ENCODE measurements at regions not wholly inside any gene's neighbourhood (a gene's known extent, or its start where the extent isn't known, plus 50 kb on each side); places are given as distances from the start of the nearest gene placed in this dataset.

DNA sequence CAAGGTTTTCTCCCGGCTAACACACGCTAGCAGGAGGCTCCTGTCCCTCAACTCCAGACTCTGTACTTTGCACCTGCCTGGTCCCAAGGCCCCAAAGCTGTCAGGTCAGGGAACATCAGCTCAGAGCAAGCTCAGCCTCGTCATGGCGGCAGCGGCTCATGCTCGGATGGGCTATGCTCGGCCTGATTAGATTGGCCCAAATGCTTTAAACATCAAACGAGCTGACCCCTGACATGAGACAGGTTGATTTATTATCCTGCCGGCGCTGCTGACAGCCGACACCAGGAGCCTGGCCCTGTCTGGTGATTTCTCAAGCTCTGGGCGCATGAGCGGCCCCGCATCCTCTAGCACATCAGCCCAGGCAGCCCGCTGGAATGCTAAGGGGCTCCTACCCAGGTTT, 436.4 kb downstream of the EIPR1 start:
- Histone ChIP-seq H3K4me3 (ENCODE audit: insufficient read depth in 1 of 2, low read depth in 1 of 2, low read length in 2 of 2) (no peak overlapping the region), H2BK15ac (ENCODE audit: low read depth, poor library complexity, severe bottlenecking) (no peak overlapping the region), H3K23ac (ENCODE audit: low read length in 2 of 2) (no peak overlapping the region), H4K8ac (ENCODE audit: low read length) (no peak overlapping the region), H3K9ac (ENCODE audit: low read length) (no peak overlapping the region), H3K4me1 (ENCODE audit: control insufficient read depth, insufficient read depth, low read depth, low read length) (no peaks in the 10 kb centered on the region), H3K27me3 (ENCODE audit: control insufficient read depth in 1 of 2, insufficient read depth in 1 of 2, low read length in 2 of 2) (no peaks in the 10 kb centered on the region), H3K4me2 (ENCODE audit: low read length, poor library complexity, severe bottlenecking) (no peak overlapping the region), H3K14ac (ENCODE audit: low read length in 2 of 2) (no peak overlapping the region), H4K91ac (ENCODE audit: low read length) (no peak overlapping the region), H2BK12ac (ENCODE audit: low read length in 2 of 2) (no peak overlapping the region), H2AK5ac (ENCODE audit: low read length, severe bottlenecking) (no peak overlapping the region), H3K36me3 (ENCODE audit: control insufficient read depth in 1 of 2, insufficient read depth in 2 of 2, low read depth in 1 of 2, low read length in 2 of 2) (no peaks in the 10 kb centered on the region), H3K79me1 (replicated peaks; ENCODE audit: low read length, poor library complexity, severe bottlenecking) (no peaks in the 10 kb centered on the region), H3K4ac (ENCODE audit: low read depth in 1 of 2, low read length in 2 of 2) (no peak overlapping the region), H3K9me3 (ENCODE audit: control insufficient read depth, low read length) (peaks cover 6% of the 10 kb centered on the region), H2AFZ (ENCODE audit: low read depth, low read length) (no peak overlapping the region), H2BK120ac (ENCODE audit: low read depth, low read length) (no peak overlapping the region), H3K18ac (ENCODE audit: low read depth in 1 of 2, low read length in 2 of 2) (no peak overlapping the region), H3K27ac (ENCODE audit: low read length, poor library complexity, severe bottlenecking) (no peak overlapping the region), H2BK5ac (ENCODE audit: low read depth, low read length, poor library complexity, severe bottlenecking) (no peak overlapping the region)
- DNase-seq, result no peak
- WGBS, result 65% methylated on average over 15 of the region's 15 CpGs

DNA sequence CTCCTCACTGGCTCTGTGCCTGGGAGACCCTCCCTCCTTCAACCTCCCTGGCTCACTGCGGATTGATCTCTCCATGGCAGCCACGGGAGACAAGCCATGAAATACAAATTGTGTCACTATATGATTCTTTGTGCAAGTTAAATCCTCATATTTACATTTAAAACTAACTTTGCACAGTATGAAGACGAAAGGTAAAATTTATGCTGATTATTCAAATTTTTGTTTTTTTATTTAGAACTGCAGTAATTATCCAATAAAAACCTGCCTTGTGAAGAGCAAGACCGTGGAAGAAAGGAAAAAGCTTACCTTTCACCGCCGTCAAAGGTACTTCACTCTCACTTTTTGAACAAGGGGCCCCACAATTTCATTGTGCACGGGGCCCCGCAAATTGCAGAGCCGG, 436.9 kb downstream of the EIPR1 start:
- no peak overlapping the region for H2BK120ac ChIP-seq (ENCODE audit: low read depth, low read length)
- no peak overlapping the region for H4K91ac ChIP-seq (ENCODE audit: low read length)
- no peak overlapping the region for H2AFZ ChIP-seq (ENCODE audit: low read depth, low read length)
- H2BK5ac ChIP-seq (ENCODE audit: low read depth, low read length, poor library complexity, severe bottlenecking), result no peak overlapping the region
- no peak overlapping the region for H3K9ac ChIP-seq (ENCODE audit: low read length)
- H3K4me1 ChIP-seq (ENCODE audit: control insufficient read depth, insufficient read depth, low read depth, low read length), result no peaks in the 10 kb centered on the region
- no peak overlapping the region for H3K23ac ChIP-seq (ENCODE audit: low read length in 2 of 2)
- no peak overlapping the region for H3K4me2 ChIP-seq (ENCODE audit: low read length, poor library complexity, severe bottlenecking)
- H3K9me3 ChIP-seq (ENCODE audit: control insufficient read depth, low read length), result peaks cover 6% of the 10 kb centered on the region
- H3K27ac ChIP-seq (ENCODE audit: low read length, poor library complexity, severe bottlenecking), result no peak overlapping the region
- H4K8ac ChIP-seq (ENCODE audit: low read length), result no peak overlapping the region
- WGBS, result 93% methylated on average over 6 of the region's 9 CpGs
- H3K79me1 ChIP-seq (replicated peaks; ENCODE audit: low read length, poor library complexity, severe bottlenecking), result no peaks in the 10 kb centered on the region
- H3K36me3 ChIP-seq (ENCODE audit: control insufficient read depth in 1 of 2, insufficient read depth in 2 of 2, low read depth in 1 of 2, low read length in 2 of 2), result no peaks in the 10 kb centered on the region
- no peak for DNase-seq
- H2AK5ac ChIP-seq (ENCODE audit: low read length, severe bottlenecking), result no peak overlapping the region
- H3K27me3 ChIP-seq (ENCODE audit: control insufficient read depth in 1 of 2, insufficient read depth in 1 of 2, low read length in 2 of 2), result no peaks in the 10 kb centered on the region
- H2BK15ac ChIP-seq (ENCODE audit: low read depth, poor library complexity, severe bottlenecking), result no peak overlapping the region
- no peak overlapping the region for H2BK12ac ChIP-seq (ENCODE audit: low read length in 2 of 2)
- H3K14ac ChIP-seq (ENCODE audit: low read length in 2 of 2), result no peak overlapping the region
- no peak overlapping the region for H3K18ac ChIP-seq (ENCODE audit: low read depth in 1 of 2, low read length in 2 of 2)
- no peak overlapping the region for H3K4ac ChIP-seq (ENCODE audit: low read depth in 1 of 2, low read length in 2 of 2)
- no peak overlapping the region for H3K4me3 ChIP-seq (ENCODE audit: insufficient read depth in 1 of 2, low read depth in 1 of 2, low read length in 2 of 2)

DNA sequence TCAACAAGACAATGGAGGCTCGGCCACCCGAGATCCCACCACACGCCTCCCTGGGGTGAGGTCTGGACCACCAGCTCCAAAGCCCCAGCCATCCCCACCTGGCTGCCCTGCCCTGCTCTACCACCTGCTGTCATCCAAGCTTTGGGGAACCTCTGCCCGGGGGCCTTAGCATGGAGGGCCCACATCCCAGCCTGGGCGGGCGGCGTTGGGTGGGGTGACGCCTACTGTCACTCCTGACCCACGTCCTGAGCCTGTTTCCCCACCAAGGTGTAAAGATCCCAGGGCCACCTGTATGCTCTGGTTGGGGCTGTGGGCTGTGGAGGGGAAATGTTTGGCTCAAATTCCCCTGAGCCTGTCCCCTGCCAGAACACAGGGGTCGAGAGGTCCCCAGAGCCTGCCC, 437.6 kb downstream of the EIPR1 start:
- Histone ChIP-seq H3K79me1 (replicated peaks; ENCODE audit: low read length, poor library complexity, severe bottlenecking) (no peaks in the 10 kb centered on the region), H3K9me3 (ENCODE audit: control insufficient read depth, low read length) (peaks cover 5% of the 10 kb centered on the region), H2BK5ac (ENCODE audit: low read depth, low read length, poor library complexity, severe bottlenecking) (no peak overlapping the region), H2BK15ac (ENCODE audit: low read depth, poor library complexity, severe bottlenecking) (no peak overlapping the region), H3K36me3 (ENCODE audit: control insufficient read depth in 1 of 2, insufficient read depth in 2 of 2, low read depth in 1 of 2, low read length in 2 of 2) (no peaks in the 10 kb centered on the region), H3K27ac (ENCODE audit: low read length, poor library complexity, severe bottlenecking) (no peak overlapping the region), H3K4me1 (ENCODE audit: control insufficient read depth, insufficient read depth, low read depth, low read length) (no peaks in the 10 kb centered on the region), H3K14ac (ENCODE audit: low read length in 2 of 2) (no peak overlapping the region), H3K4me2 (ENCODE audit: low read length, poor library complexity, severe bottlenecking) (no peak overlapping the region), H3K4ac (ENCODE audit: low read depth in 1 of 2, low read length in 2 of 2) (no peak overlapping the region), H2AFZ (ENCODE audit: low read depth, low read length) (no peak overlapping the region), H3K9ac (ENCODE audit: low read length) (no peak overlapping the region), H2BK12ac (ENCODE audit: low read length in 2 of 2) (no peak overlapping the region), H3K18ac (ENCODE audit: low read depth in 1 of 2, low read length in 2 of 2) (no peak overlapping the region), H4K8ac (ENCODE audit: low read length) (no peak overlapping the region), H4K91ac (ENCODE audit: low read length) (no peak overlapping the region), H3K27me3 (ENCODE audit: control insufficient read depth in 1 of 2, insufficient read depth in 1 of 2, low read length in 2 of 2) (no peaks in the 10 kb centered on the region), H2AK5ac (ENCODE audit: low read length, severe bottlenecking) (no peak overlapping the region), H3K4me3 (ENCODE audit: insufficient read depth in 1 of 2, low read depth in 1 of 2, low read length in 2 of 2) (no peak overlapping the region), H2BK120ac (ENCODE audit: low read depth, low read length) (no peak overlapping the region), H3K23ac (ENCODE audit: low read length in 2 of 2) (no peak overlapping the region)
- no peak for DNase-seq
- 86% methylated on average over 10 of the region's 10 CpGs for WGBS

DNA sequence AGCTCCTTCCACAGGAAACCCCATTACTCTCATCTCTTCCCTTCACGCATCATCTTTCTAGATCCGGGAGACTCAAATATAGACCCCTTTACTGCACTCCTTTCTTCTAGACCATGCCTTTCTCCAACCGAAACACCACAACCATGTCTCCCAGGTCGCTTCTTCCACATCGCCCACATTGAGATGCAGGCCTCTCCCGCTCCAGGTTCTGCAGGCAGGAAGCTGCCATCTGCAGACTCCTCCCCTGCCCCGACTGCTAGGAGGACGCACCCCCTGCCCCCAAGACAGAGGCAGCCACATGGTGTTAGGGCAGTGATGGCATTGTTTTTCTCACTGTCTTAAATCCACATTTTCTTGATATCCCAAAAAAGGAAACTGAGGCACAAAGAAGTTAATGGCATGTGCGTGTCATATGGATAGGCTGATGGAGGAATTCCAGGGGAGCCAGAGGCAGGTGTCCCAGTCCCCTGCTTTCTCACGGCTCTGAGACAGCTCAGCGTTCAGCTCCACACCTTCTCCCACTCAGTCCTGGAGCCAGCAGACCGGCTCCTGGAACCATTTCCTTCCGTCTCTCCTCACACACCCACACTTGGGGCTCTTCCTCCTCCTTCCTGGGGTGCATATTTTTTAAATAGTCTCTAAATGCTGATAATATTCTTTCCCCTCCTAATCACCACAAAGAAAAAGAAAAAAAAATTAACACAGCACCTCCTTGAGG, 438.4 kb downstream of the EIPR1 start:
- H2BK5ac ChIP-seq (ENCODE audit: low read depth, low read length, poor library complexity, severe bottlenecking), result no peak overlapping the region
- no peak overlapping the region for H3K9ac ChIP-seq (ENCODE audit: low read length)
- WGBS, result 80% methylated on average over 12 of the region's 13 CpGs
- no peaks in the 10 kb centered on the region for H3K36me3 ChIP-seq (ENCODE audit: control insufficient read depth in 1 of 2, insufficient read depth in 2 of 2, low read depth in 1 of 2, low read length in 2 of 2)
- no peak overlapping the region for H3K18ac ChIP-seq (ENCODE audit: low read depth in 1 of 2, low read length in 2 of 2)
- H2BK15ac ChIP-seq (ENCODE audit: low read depth, poor library complexity, severe bottlenecking), result no peak overlapping the region
- no peak overlapping the region for H3K4me3 ChIP-seq (ENCODE audit: insufficient read depth in 1 of 2, low read depth in 1 of 2, low read length in 2 of 2)
- no peak overlapping the region for H3K23ac ChIP-seq (ENCODE audit: low read length in 2 of 2)
- no peaks in the 10 kb centered on the region for H3K4me1 ChIP-seq (ENCODE audit: control insufficient read depth, insufficient read depth, low read depth, low read length)
- H3K4me2 ChIP-seq (ENCODE audit: low read length, poor library complexity, severe bottlenecking), result no peak overlapping the region
- no peak overlapping the region for H3K27ac ChIP-seq (ENCODE audit: low read length, poor library complexity, severe bottlenecking)
- no peaks in the 10 kb centered on the region for H3K79me1 ChIP-seq (replicated peaks; ENCODE audit: low read length, poor library complexity, severe bottlenecking)
- H3K4ac ChIP-seq (ENCODE audit: low read depth in 1 of 2, low read length in 2 of 2), result no peak overlapping the region
- no peak overlapping the region for H4K91ac ChIP-seq (ENCODE audit: low read length)
- H4K8ac ChIP-seq (ENCODE audit: low read length), result no peak overlapping the region
- no peak overlapping the region for H2AFZ ChIP-seq (ENCODE audit: low read depth, low read length)
- no peak overlapping the region for H2BK120ac ChIP-seq (ENCODE audit: low read depth, low read length)
- DNase-seq, result no peak
- H3K27me3 ChIP-seq (ENCODE audit: control insufficient read depth in 1 of 2, insufficient read depth in 1 of 2, low read length in 2 of 2), result no peaks in the 10 kb centered on the region
- peaks cover 3% of the 10 kb centered on the region for H3K9me3 ChIP-seq (ENCODE audit: control insufficient read depth, low read length)
- H3K14ac ChIP-seq (ENCODE audit: low read length in 2 of 2), result no peak overlapping the region
- no peak overlapping the region for H2AK5ac ChIP-seq (ENCODE audit: low read length, severe bottlenecking)
- H2BK12ac ChIP-seq (ENCODE audit: low read length in 2 of 2), result no peak overlapping the region

Measured in mesenchymal stem cell (in vitro differentiated cells and primary cell).